T-cell (primary cell): ENCODE measurements at regions not wholly inside any gene's neighbourhood (a gene's known extent, or its start where the extent isn't known, plus 50 kb on each side); places are given as distances from the start of the nearest gene placed in this dataset.

Experiments
- ATAC-seq, 4 experiments: fragments of 200-7000 bp in 3 of 4; fragments of 150-1000 bp in 1 of 4; cut with Tn5 transposase; replicated peaks in 1 of 4; 1 replicate in 3 of 4; 2 replicates in 1 of 4; pipeline ENCODE4 v1.10.0; 2021; ENCODE audit warnings: moderate library complexity in 3 of 4, mild to moderate bottlenecking in 2 of 4, moderate number of reproducible peaks in 1 of 4
- CTCF ChIA-PET, 2 donors: fragments of 300-600 bp; sonication (Branson Sonifier 250); formaldehyde crosslinking; loops; one replicate each; lab custom pipeline; 2022; ENCODE audit warnings: antibody characterized with exemption in 2 of 2; lab: Charles Lee
- POLR2A ChIA-PET, 2 donors: fragments of 300-600 bp; sonication (Branson Sonifier 250); formaldehyde crosslinking; loops; one replicate each; lab custom pipeline; 2022; ENCODE audit warnings: antibody characterized with exemption in 2 of 2; lab: Charles Lee
- DNase-seq, 35 experiments: peaks; one replicate each; pipeline versions ENCODE4 v3.0.0 to v3.0.0-alpha.2; 2013 to 2023
- H3K27ac ChIP-seq: one replicate; pipeline ENCODE4 v1.5.1; 2013; ENCODE audit warnings: low read length
- H3K27me3 ChIP-seq, 2 experiments: replicated peaks in 1 of 2; 1 replicate in 1 of 2; 2 replicates in 1 of 2; pipeline versions ENCODE4 v1.6.1 to v1.7.0; 2013; ENCODE audit warnings: low read length in 1 of 2, mixed read lengths in 1 of 2; ENCODE audit not compliant: control insufficient read depth in 2 of 2, insufficient read depth in 2 of 2; ENCODE audit errors: extremely low read depth in 1 of 2
- H3K36me3 ChIP-seq, 2 donors: 1 replicate in 1 of 2; 2 replicates in 1 of 2; pipeline versions ENCODE4 v1.6.1 to v1.7.0; 2013; ENCODE audit warnings: low read length in 1 of 2; ENCODE audit not compliant: control insufficient read depth in 2 of 2, insufficient read depth in 1 of 2; ENCODE audit errors: extremely low read depth in 1 of 2
- H3K4me1 ChIP-seq, 2 experiments: 1 replicate in 1 of 2; 2 replicates in 1 of 2; pipeline versions ENCODE4 v1.6.1 to v1.7.0; 2013; ENCODE audit warnings: low read length in 2 of 2, mixed read lengths in 1 of 2; ENCODE audit not compliant: insufficient read depth in 2 of 2, control insufficient read depth in 1 of 2; ENCODE audit errors: extremely low read depth in 1 of 2
- H3K4me3 ChIP-seq, 2 donors: 1 replicate in 1 of 2; 2 replicates in 1 of 2; pipeline versions ENCODE4 v1.5.1 to v1.7.0; 2013; ENCODE audit warnings: mild to moderate bottlenecking in 2 of 2, low read length in 1 of 2, moderate library complexity in 1 of 2; ENCODE audit not compliant: control insufficient read depth in 1 of 2; ENCODE audit errors: extremely low read depth in 1 of 2
- H3K9me3 ChIP-seq: 2 replicates; pipeline ENCODE4 v1.7.0; 2013
- H3K27ac Mint-ChIP-seq, 2 donors: one replicate each; pipeline ENCODE4 v1.8.0; 2020 to 2021; ENCODE audit warnings: mild to moderate bottlenecking in 2 of 2, mixed read lengths in 2 of 2
- H3K27me3 Mint-ChIP-seq, 2 donors: one replicate each; pipeline ENCODE4 v1.8.0; 2021 to 2022; ENCODE audit warnings: mixed read lengths in 2 of 2
- H3K36me3 Mint-ChIP-seq: one replicate; pipeline ENCODE4 v1.8.0; 2021; ENCODE audit warnings: mixed read lengths
- H3K4me1 Mint-ChIP-seq, 3 donors: one replicate each; pipeline ENCODE4 v1.8.0; 2020 to 2022; ENCODE audit warnings: mixed read lengths in 3 of 3, mild to moderate bottlenecking in 1 of 3
- H3K4me3 Mint-ChIP-seq, 3 donors: one replicate each; pipeline ENCODE4 v1.8.0; 2020 to 2022; ENCODE audit warnings: mild to moderate bottlenecking in 3 of 3, mixed read lengths in 3 of 3, moderate library complexity in 3 of 3
- H3K9me3 Mint-ChIP-seq, 3 donors: one replicate each; pipeline ENCODE4 v1.8.0; 2020 to 2022; ENCODE audit warnings: mixed read lengths in 3 of 3
- WGBS: methylation state at CpG from one replicate; pipeline ENCODE4 v1.1.5; 2013; ENCODE audit warnings: missing lambda C conversion rate; ENCODE audit not compliant: insufficient coverage; 5-methylcytosine and 5-hydroxymethylcytosine counted together

DNA sequence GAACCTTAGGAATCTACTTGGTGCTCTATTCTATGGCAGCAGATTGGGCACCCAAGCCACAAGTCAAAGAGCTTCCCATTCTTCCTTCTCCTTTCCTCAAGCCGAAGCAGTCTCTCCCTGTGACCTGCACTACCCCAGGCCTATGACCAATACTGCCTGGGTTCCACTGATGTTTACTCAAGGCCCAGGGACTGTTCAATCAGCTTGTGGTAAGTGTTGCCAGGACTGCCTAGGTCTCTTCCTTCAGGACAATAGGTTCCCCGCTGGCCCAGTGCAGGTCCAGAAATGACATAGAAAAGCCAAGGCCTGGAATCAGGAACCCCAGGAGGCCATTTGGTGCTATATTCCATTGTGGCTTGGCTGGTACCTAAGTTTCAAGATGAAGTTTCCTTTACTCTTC, 397.9 kb downstream of the ZIC4 start:
- no peaks in the 10 kb centered on the region for H3K36me3 ChIP-seq
- no peak overlapping the region for H3K27ac ChIP-seq
- WGBS = 88% methylated on average over 2 of the region's 2 CpGs
- ATAC-seq (no peak), DNase-seq (no peak)
- no peak overlapping the region for H3K27ac Mint-ChIP-seq
- H3K9me3 ChIP-seq = no peaks in the 10 kb centered on the region
- H3K36me3 Mint-ChIP-seq = no peaks in the 10 kb centered on the region
- H3K4me3 ChIP-seq = no peak overlapping the region
- POLR2A ChIA-PET = no interaction called here
- no peak overlapping the region for H3K4me3 Mint-ChIP-seq
- CTCF ChIA-PET = no interaction called here
- peaks cover 4 to 8% (median 7%) of the 10 kb centered on the region in 3 donors for H3K9me3 Mint-ChIP-seq
- H3K4me1 Mint-ChIP-seq = no peaks in the 10 kb centered on the region
- no peaks in the 10 kb centered on the region for H3K4me1 ChIP-seq
- H3K27me3 Mint-ChIP-seq = no peaks in the 10 kb centered on the region
- H3K27me3 ChIP-seq = no peaks in the 10 kb centered on the region

GRCh38 chr3:147007736-147008245, 398.6 kb downstream of the ZIC4 start:
- POLR2A ChIA-PET = no interaction called here
- Mint-ChIP-seq H3K27me3 (no peaks in the 10 kb centered on the region), H3K9me3 (peaks cover 4 to 9% (median 8%) of the 10 kb centered on the region in 3 donors), H3K36me3 (no peaks in the 10 kb centered on the region), H3K4me3 (no peak overlapping the region), H3K4me1 (no peaks in the 10 kb centered on the region), H3K27ac (no peak overlapping the region)
- H3K27ac ChIP-seq = no peak overlapping the region
- DNase-seq (no peak), ATAC-seq (no peak)
- no peaks in the 10 kb centered on the region for H3K27me3 ChIP-seq
- CTCF ChIA-PET = no interaction called here
- 73% methylated on average over 2 of the region's 2 CpGs for WGBS
- no peaks in the 10 kb centered on the region for H3K9me3 ChIP-seq
- no peak overlapping the region for H3K4me3 ChIP-seq
- no peaks in the 10 kb centered on the region for H3K4me1 ChIP-seq
- H3K36me3 ChIP-seq = no peaks in the 10 kb centered on the region

GRCh38 chr3:147002721-147003120, 397.6 kb upstream of the PLSCR5 start:
- Histone ChIP-seq H3K27ac (no peak overlapping the region), H3K4me1 (no peaks in the 10 kb centered on the region), H3K9me3 (no peaks in the 10 kb centered on the region), H3K36me3 (no peaks in the 10 kb centered on the region), H3K4me3 (no peak overlapping the region), H3K27me3 (no peaks in the 10 kb centered on the region)
- ATAC-seq (no peak), DNase-seq (no peak)
- Mint-ChIP-seq H3K27me3 (no peaks in the 10 kb centered on the region), H3K9me3 (peaks cover 9 to 16% (median 14%) of the 10 kb centered on the region in 3 donors), H3K4me3 (no peak overlapping the region), H3K4me1 (no peaks in the 10 kb centered on the region), H3K27ac (no peak overlapping the region), H3K36me3 (no peaks in the 10 kb centered on the region)
- ChIA-PET CTCF (no interaction called here), POLR2A (no interaction called here)
- WGBS = no CpG with 5 or more reads among the region's 2 CpGs

- Histone ChIP-seq H3K27me3 (no peaks in the 10 kb centered on the region), H3K4me3 (no peak overlapping the region), H3K27ac (no peak overlapping the region), H3K36me3 (no peaks in the 10 kb centered on the region), H3K9me3 (no peaks in the 10 kb centered on the region), H3K4me1 (no peaks in the 10 kb centered on the region)
- no peaks in the 10 kb centered on the region for H3K36me3 Mint-ChIP-seq
- no peaks in the 10 kb centered on the region for H3K27me3 Mint-ChIP-seq
- H3K9me3 Mint-ChIP-seq = peaks cover 9 to 13% (median 10%) of the 10 kb centered on the region in 3 donors
- ChIA-PET POLR2A (no interaction called here), CTCF (no interaction called here)
- WGBS = no CpG with 5 or more reads among the region's 2 CpGs
- DNase-seq (no peak), ATAC-seq (no peak)
- H3K27ac Mint-ChIP-seq = no peak overlapping the region
- H3K4me1 Mint-ChIP-seq = no peaks in the 10 kb centered on the region
- H3K4me3 Mint-ChIP-seq = no peak overlapping the region
These were observed 395.1 kb upstream of the PLSCR5 start for GRCh38 chr3:147000274-147000673.

GRCh38 chr3:146991907-146992306, 386.8 kb upstream of the PLSCR5 start:
- H3K4me1 ChIP-seq = no peaks in the 10 kb centered on the region
- H3K27me3 ChIP-seq = no peaks in the 10 kb centered on the region
- H3K9me3 ChIP-seq = no peaks in the 10 kb centered on the region
- no peaks in the 10 kb centered on the region for H3K36me3 ChIP-seq
- no peak overlapping the region for H3K27ac ChIP-seq
- no peaks in the 10 kb centered on the region for H3K27me3 Mint-ChIP-seq
- H3K9me3 Mint-ChIP-seq = peaks cover 4 to 23% (median 21%) of the 10 kb centered on the region in 3 donors
- H3K4me3 Mint-ChIP-seq = no peak overlapping the region
- WGBS = no CpG with 5 or more reads among the region's 1 CpG
- no peak for ATAC-seq
- no peak for DNase-seq
- POLR2A ChIA-PET = no interaction called here
- no peak overlapping the region for H3K4me3 ChIP-seq
- no peaks in the 10 kb centered on the region for H3K4me1 Mint-ChIP-seq
- CTCF ChIA-PET = interaction anchor here in 1 of 2 donors (0.7 kb wide), 1 partner anchor 245 kb away, joined by 3 read pairs; no protein-coding TSS in a partner anchor
- no peak overlapping the region for H3K27ac Mint-ChIP-seq
- no peaks in the 10 kb centered on the region for H3K36me3 Mint-ChIP-seq

GRCh38 chr3:146975476-146975875, 370.3 kb upstream of the PLSCR5 start:
- no peak for DNase-seq
- peaks cover 0 to 8% (median 0%) of the 10 kb centered on the region in 3 donors for H3K9me3 Mint-ChIP-seq
- H3K36me3 Mint-ChIP-seq = no peaks in the 10 kb centered on the region
- Histone ChIP-seq H3K36me3 (no peaks in the 10 kb centered on the region), H3K4me3 (no peak overlapping the region), H3K9me3 (no peaks in the 10 kb centered on the region), H3K27me3 (no peaks in the 10 kb centered on the region), H3K4me1 (no peaks in the 10 kb centered on the region), H3K27ac (no peak overlapping the region)
- H3K27me3 Mint-ChIP-seq = no peaks in the 10 kb centered on the region
- no CpG with 5 or more reads among the region's 2 CpGs for WGBS
- CTCF ChIA-PET = no interaction called here
- no peaks in the 10 kb centered on the region for H3K4me1 Mint-ChIP-seq
- no peak for ATAC-seq
- POLR2A ChIA-PET = no interaction called here
- H3K27ac Mint-ChIP-seq = no peak overlapping the region
- no peak overlapping the region for H3K4me3 Mint-ChIP-seq

DNA sequence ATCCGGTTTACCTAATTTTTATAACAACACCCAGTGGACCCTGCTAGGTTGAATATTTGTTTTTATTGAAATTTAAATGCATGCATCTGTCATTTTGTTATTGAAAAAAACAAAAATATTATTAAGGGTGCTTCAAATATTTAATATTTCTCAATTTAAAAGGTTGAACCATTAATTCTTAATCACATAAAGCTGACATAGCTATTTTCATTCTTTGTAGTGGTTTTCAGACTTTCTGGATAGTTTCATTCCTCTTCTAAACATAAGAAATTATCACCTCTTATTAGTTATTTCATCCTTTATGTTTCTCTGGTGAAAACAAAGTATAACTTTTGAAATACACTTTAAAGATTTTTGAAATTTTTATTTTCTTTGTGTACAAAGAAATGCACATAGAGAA, 369.9 kb upstream of the PLSCR5 start:
- peaks cover 0 to 4% (median 0%) of the 10 kb centered on the region in 3 donors for H3K9me3 Mint-ChIP-seq
- no peak overlapping the region for H3K4me3 Mint-ChIP-seq
- ChIA-PET CTCF (no interaction called here), POLR2A (no interaction called here)
- H3K27me3 ChIP-seq = no peaks in the 10 kb centered on the region
- H3K27ac Mint-ChIP-seq = no peak overlapping the region
- no peaks in the 10 kb centered on the region for H3K36me3 Mint-ChIP-seq
- ATAC-seq = no peak
- no peaks in the 10 kb centered on the region for H3K36me3 ChIP-seq
- no CpG with 5 or more reads among the region's 1 CpG for WGBS
- H3K27ac ChIP-seq = no peak overlapping the region
- DNase-seq = no peak
- no peaks in the 10 kb centered on the region for H3K9me3 ChIP-seq
- H3K4me3 ChIP-seq = no peak overlapping the region
- H3K4me1 Mint-ChIP-seq = no peaks in the 10 kb centered on the region
- no peaks in the 10 kb centered on the region for H3K4me1 ChIP-seq
- H3K27me3 Mint-ChIP-seq = no peaks in the 10 kb centered on the region
